GM18870 (cell line): ENCODE measurements at regions not wholly inside any gene's neighbourhood (a gene's known extent, or its start where the extent isn't known, plus 50 kb on each side); places are given as distances from the start of the nearest gene placed in this dataset.

Source experiments
- ATAC-seq: cut with Tn5 transposase; IDR thresholded peaks from one replicate; pipeline ENCODE4 v1.9.1; 2021; ENCODE audit warnings: moderate library complexity; ENCODE audit not compliant: unreplicated experiment

GRCh38 chr4:71269233-71269632 is 69.6 kb upstream of the SLC4A4 start:
- no peak for ATAC-seq

- ATAC-seq: peak; percentile 38
Measured at GRCh38 chr4:71270901-71271300, 67.9 kb upstream of the SLC4A4 start.

GRCh38 chr4:71272976-71273375 is 65.8 kb upstream of the SLC4A4 start:
- ATAC-seq: no peak

- ATAC-seq: no peak
Measured at GRCh38 chr4:71275004-71275403, 63.8 kb upstream of the SLC4A4 start.

GRCh38 chr4:71275570-71275969 is 63.2 kb upstream of the SLC4A4 start:
- no peak for ATAC-seq

GRCh38 chr4:71277353-71277752 is 61.5 kb upstream of the SLC4A4 start:
- ATAC-seq: no peak

- ATAC-seq: no peak
Measured at GRCh38 chr4:71283642-71284257, 55.1 kb upstream of the SLC4A4 start.

- no peak for ATAC-seq
Measured at GRCh38 chr4:71287305-71287704, 51.5 kb upstream of the SLC4A4 start.

- no peak for ATAC-seq
Measured at GRCh38 chr4:71288875-71289274, 49.9 kb upstream of the SLC4A4 start.
